G401.6 (cell line): ENCODE measurements at regions not wholly inside any gene's neighbourhood (a gene's known extent, or its start where the extent isn't known, plus 50 kb on each side); places are given as distances from the start of the nearest gene placed in this dataset.

ENCODE experiments used
- FAIRE-seq: peaks from 2 replicates; lab custom pipeline; 2012; peaks lifted over from hg19 to GRCh38; lab: Jason Lieb, UNC

DNA sequence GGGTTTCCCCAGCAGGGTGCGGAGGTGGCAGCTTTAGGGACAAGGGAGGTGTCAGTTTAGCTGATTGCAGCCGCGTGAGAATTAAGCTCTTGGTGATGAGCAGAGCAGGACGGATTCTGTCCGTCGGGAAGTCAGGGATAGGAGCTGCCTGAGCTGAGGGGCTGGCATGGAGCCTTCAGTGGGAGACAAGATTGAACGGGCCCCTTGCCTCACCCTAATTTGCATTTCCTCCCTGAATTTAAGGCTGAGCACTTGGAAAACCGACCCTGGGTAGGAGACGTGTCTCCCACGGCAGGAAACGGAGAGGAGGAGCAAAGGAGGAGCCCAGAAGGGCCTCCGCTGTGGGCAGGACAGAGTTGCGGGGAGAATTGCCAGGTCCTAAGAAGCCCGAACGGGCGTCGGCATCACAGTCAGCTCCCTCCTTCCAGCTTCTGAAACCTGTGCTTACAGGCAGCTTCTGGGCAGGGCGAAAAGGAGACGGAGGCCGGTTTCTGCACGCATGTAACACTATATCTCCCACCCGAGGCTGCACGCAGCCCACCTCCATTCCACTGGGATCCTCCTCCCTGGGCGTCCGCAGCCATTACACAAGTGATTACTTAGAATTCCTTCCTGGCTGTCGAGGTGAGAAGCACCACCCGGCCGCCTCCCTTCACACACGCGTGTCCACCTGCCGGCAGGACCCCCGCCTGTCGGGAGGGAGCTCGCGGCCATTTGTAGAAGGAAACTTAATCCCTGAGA lies 345.8 kb downstream of the BRD1 start:
- FAIRE-seq, result no peak

GRCh38 chr22:49480896-49481658 lies 346.6 kb downstream of the BRD1 start:
- no peak for FAIRE-seq

DNA sequence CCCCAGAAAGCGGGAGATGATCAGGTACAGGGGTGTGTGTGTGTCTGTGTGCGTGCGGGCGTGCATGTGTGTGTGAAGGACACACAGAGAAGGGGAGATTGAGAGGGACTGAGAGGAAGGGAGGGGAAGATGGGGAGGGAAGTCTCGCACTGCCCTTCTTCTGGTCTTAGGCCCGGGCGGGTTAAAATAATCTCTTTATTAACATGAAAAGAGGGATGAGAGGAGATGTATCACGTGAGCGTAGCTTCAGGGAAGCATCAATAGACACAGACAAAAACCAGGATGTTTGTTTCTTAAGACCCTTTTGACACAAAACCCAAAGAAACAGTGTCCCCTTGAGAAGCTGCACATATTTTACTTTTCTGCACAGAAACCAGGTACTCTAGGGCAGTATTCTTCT lies 347.3 kb downstream of the BRD1 start:
- no peak for FAIRE-seq

DNA sequence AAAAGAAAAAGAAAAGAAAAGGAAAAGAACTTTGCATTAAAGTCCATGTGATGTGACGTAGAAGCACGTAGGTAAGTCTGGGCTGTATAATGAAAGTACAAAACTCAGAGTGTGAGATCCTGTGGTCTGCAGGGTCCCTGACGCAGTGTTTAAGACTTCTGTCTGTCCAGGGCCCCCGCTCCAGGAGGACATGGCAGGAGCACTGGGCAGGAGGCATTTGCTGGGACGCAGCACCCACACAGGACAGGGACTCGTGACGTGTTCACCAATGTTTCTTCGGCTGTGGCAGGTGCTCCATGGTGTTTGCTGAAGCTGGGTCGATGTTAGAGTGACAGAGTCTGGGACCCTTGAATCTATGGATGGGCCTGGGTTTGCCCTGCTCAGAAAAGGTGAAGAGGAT lies 348.1 kb downstream of the BRD1 start:
- no peak for FAIRE-seq

- no peak for FAIRE-seq
These were observed 350.8 kb downstream of the BRD1 start for GRCh38 chr22:49476800-49477400.

GRCh38 chr22:49476176-49476575 lies 351.5 kb downstream of the BRD1 start:
- no peak for FAIRE-seq

GRCh38 chr22:49475253-49475652 lies 352.4 kb downstream of the BRD1 start:
- FAIRE-seq, result no peak

DNA sequence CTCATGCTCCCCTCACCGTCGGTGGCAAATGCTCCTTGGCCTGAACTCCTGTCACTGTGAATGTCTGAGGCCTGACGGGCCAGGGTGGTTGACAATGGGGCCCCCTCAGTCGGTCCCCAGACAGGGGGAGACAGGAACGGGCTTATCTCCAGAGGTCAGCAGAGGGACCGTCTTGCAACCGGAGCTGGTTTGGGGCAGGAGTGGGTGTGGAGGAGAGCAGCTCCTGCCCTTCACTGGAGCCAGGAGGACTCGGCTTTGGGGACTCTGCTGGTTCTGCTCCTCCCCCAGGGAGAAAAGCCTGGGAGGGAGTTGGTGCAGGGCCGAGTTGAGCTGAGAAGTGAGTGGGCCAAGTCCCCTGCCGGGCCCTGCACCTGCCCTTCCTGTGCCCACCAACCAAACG lies 354.4 kb downstream of the BRD1 start:
- no peak for FAIRE-seq

DNA sequence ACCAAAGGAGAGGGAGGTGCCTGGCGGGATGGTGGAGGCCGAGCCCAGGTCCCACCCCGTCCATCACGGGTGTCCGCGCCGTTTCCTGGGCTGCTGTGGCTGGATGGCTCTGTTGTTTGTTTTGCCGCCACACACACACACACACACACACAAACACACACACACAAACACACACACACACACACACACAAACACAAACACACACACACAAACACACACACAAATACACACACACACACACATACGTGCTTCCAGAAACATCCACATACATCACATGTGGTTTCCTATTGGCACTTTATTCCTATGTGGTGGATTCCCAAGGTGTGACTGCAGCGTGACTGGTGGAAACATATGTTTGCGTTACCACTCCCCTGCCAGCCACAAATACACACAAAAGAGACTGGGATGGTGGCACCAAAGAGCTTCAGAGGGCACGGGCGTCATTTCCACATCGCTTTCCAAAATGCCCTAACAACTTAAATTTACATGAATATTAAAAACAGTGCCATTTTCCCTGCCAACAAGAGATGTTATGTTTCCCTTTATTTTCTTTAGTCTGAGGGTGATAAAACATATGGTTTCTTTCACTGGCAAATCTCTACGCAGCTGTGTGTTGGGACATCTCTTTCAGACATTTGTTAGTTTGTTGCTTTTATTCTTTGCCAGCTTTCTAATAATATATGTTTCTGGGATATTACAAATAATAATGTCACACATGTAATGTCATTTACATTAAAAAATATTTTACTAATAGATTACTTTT lies 356.8 kb downstream of the BRD1 start:
- FAIRE-seq, result no peak

DNA sequence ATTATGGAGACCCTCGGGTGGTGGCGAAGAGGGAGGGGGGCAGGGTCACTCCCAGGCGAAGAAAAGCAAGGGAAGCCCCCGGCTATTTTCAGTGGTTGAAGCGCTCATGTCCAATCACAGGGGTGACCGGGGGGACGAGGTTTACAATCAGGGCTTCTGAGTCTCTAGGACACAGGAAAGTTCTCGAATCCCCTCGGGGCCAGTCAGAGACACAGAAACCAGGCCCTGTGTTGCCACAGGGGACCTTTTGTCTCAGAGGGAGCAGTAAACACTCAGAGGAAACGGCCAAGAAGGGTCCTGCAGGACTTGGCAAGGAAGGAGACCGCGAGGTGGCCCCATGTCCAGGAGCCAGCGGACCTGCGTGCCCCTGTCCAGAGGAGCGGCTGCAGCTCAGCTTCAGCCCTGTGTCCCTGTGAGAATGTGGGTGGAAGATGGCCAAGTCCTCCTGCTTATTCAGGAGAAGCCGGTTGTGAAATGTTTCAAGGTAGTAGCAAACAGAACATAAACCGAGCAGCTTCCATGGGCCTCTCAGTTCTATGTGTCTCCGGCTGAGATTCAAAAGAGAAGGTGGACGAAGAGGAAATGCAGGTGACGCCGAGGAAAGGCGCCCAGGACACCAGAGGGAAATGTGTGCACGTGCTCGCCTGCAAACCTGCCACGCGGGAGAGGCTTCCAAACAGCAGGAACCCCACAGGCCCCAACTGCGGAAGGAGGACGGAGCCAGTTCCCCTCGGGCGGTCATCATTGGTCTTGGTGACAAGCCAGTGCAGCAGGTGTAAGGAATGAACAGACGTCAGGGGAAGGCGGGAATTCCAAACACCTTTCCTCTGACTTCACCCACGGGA lies 357.6 kb downstream of the BRD1 start:
- FAIRE-seq, result no peak

DNA sequence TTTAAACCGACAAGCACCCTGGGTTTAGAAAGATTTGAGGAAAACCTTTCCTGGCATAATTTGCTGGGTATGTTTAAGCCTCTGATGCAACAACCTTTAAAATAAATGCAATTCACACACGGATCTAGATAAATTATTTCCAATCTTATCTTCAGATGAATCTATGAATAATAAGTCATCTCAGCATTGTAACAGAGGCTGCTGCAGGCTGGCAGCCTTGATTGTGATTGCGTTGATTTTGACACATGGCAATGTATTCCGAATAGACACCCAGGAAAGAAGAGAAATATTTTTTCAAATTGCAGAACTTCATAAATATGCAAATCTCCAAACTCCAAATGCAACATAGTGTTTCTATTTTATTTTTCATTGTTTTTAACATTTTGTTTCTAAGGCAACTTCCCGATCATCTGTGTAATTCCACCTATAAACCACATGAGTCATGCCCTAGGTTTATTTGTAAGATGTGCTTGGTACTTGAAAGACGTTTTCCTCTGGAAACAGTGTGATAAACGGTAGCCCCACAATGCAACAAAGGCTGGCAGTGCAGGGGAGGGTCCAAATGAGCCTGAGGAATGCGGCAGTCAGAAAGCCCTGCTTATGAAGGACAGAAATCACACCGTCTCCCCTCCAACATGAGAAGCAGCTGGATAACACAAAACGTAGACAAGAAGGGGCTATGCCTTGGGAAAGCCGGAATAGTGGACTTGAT lies 359.0 kb downstream of the BRD1 start:
- no peak for FAIRE-seq

- no peak for FAIRE-seq
These were observed 360.6 kb downstream of the BRD1 start for GRCh38 chr22:49466878-49467595.

- FAIRE-seq, result no peak
These were observed 363.6 kb downstream of the BRD1 start for GRCh38 chr22:49464037-49464436.

DNA sequence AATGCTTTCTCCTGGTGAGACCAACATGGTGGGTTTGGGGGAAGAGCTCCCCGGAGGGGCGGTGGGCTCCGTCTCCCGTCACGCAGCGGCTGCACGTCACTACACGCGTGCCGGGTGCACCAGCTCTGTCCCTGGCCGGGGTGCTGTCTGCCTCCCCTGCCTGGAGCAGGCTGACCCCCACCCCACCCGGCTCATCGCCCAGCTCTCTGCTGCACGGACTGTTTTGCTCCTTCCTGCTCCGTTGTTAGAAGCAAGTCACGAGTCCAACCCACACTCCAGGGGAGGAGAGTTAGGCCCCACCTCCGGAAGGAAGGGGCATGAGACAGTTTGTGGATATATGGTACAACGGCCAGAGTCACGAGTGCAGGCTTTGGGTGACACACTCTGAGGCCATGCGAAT lies 364.9 kb downstream of the BRD1 start:
- FAIRE-seq, result no peak

DNA sequence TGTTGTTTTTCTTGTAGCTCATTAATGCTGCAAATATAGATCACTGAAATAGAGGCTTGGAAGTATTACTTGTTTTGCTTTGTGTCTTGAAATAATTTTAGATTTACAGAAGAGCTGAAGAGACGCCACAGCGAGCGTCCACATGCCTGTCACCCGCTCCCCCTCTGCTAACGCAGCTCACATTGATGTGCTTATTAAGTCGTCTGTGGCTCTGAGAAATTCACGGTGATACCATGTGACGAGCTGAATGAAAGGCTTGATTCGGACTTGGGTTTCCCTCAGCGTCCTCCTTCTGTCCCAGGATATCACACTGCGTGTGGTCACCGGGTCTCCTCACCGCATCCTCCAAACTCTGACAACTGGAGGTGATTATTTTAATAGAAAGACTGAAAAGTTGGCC lies 365.4 kb downstream of the BRD1 start:
- FAIRE-seq, result no peak

DNA sequence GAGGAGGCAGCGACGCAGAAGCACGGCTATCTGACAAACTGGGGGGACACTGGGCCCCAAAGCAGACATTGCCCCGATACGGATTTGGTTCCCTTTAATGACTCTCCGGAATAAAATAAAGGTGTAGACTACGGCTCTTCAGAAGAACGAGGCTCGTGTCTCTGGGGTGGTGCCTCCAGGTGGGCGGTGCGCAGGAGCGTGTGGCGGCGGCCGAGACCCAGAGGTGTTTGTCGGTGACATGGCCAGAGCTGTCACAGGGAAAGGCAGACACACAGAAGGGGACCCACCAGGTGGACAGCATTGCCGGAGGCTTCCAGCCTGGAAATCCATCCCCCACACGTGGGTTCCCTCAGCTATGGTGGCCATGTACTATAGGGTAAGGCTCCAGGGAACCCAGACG lies 366.0 kb downstream of the BRD1 start:
- FAIRE-seq, result no peak

GRCh38 chr22:49460592-49461281 lies 366.9 kb downstream of the BRD1 start:
- FAIRE-seq, result no peak

DNA sequence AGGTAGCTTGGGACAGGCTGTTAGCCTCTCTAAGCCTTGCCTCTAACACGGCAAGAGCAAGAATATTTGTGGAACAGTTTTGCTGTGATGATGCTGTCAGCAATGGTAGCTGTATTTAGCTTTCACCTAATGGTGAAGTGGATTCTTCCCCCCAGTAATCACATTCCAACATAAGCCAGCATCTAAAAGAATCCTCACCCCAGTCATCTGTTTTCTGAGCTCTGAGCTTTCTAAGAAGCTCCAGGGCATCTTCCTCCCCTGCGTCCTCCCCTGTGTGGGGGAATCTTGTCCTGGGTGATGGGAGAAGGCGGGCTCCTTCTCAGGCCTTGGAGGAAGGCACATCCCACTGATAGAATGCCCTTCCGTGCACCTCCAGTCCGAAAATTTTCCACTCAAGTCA lies 367.6 kb downstream of the BRD1 start:
- no peak for FAIRE-seq

DNA sequence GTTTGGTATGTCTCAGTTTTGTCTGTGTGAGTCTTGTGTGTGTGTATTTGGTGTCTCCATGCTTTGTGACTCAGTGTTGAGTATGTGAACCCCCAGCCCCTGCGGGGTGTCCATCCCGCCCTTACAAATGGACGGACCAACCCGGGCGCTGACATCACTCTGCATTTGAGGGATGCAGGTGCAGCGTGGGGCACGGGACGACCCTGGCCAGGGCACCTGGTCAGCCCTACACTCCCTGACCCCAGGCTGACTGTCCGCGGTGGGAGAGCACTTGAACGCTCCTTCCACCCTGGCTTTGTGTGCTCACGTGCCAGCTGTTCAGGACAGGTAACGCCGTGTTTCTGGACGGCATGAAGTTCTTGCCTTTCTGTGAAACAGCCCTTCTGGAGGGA lies 369.0 kb downstream of the BRD1 start:
- no peak for FAIRE-seq
